HG02870 (cell line): ENCODE measurements at regions not wholly inside any gene's neighbourhood (a gene's known extent, or its start where the extent isn't known, plus 50 kb on each side); places are given as distances from the start of the nearest gene placed in this dataset.
"Not testable (repeated sequence)": the region's sequence is repeated elsewhere in the genome, so short reads cannot be mapped to it uniquely, and the experiment has no call there.

Source experiments
- ATAC-seq: cut with Tn5 transposase; IDR thresholded peaks from one replicate; pipeline ENCODE4 v1.9.1; 2021; ENCODE audit warnings: mild to moderate bottlenecking, moderate library complexity; ENCODE audit not compliant: unreplicated experiment

- ATAC-seq: no peak
These were observed 148.0 kb upstream of the TPM1 start for GRCh38 chr15:62894322-62895085.

- no peak for ATAC-seq
These were observed 147.2 kb upstream of the TPM1 start for GRCh38 chr15:62895139-62895866.

GRCh38 chr15:62895905-62896316, 146.6 kb upstream of the TPM1 start:
- ATAC-seq: no peak

GRCh38 chr15:62896380-62896866, 146.1 kb upstream of the TPM1 start:
- no peak for ATAC-seq

GRCh38 chr15:62896969-62897486, 145.5 kb upstream of the TPM1 start:
- ATAC-seq: no peak

- no peak for ATAC-seq
These were observed 144.9 kb upstream of the TPM1 start for GRCh38 chr15:62897634-62898033.

GRCh38 chr15:62899090-62899493, 143.5 kb upstream of the TPM1 start:
- no peak for ATAC-seq

- ATAC-seq: no peak
These were observed 142.3 kb upstream of the TPM1 start for GRCh38 chr15:62900071-62900802.

- no peak for ATAC-seq
These were observed 141.5 kb upstream of the TPM1 start for GRCh38 chr15:62901087-62901486.

- no peak for ATAC-seq
These were observed 140.5 kb upstream of the TPM1 start for GRCh38 chr15:62901909-62902546.

GRCh38 chr15:62902821-62903220, 139.7 kb upstream of the TPM1 start:
- no peak for ATAC-seq

GRCh38 chr15:62903437-62903836, 139.1 kb upstream of the TPM1 start:
- ATAC-seq: no peak

GRCh38 chr15:62904041-62904910, 138.3 kb upstream of the TPM1 start:
- ATAC-seq: no peak

GRCh38 chr15:62906627-62907026, 135.9 kb upstream of the TPM1 start:
- no peak for ATAC-seq

- no peak for ATAC-seq
These were observed 135.3 kb upstream of the TPM1 start for GRCh38 chr15:62907275-62907674.

GRCh38 chr15:62908341-62908740, 134.2 kb upstream of the TPM1 start:
- ATAC-seq: not testable (repeated sequence)

- no peak for ATAC-seq
These were observed 133.3 kb upstream of the TPM1 start for GRCh38 chr15:62909257-62909656.

- ATAC-seq: no peak
These were observed 130.3 kb upstream of the TPM1 start for GRCh38 chr15:62912282-62912681.

- ATAC-seq: no peak
These were observed 129.7 kb upstream of the TPM1 start for GRCh38 chr15:62912808-62913207.

GRCh38 chr15:62913246-62913645, 129.3 kb upstream of the TPM1 start:
- ATAC-seq: no peak
